ENCODE measurements at regions not wholly inside any gene's neighbourhood (a gene's known extent, or its start where the extent isn't known, plus 50 kb on each side); places are given as distances from the start of the nearest gene placed in this dataset.

- no peak for TF ChIP-seq CTCF (IDR thresholded peaks at IDR 0.05)
These were observed 213.3 kb upstream of the ZNF536 start for GRCh38 chr19:30158893-30159245.

- no peak for TF ChIP-seq CTCF (IDR thresholded peaks at IDR 0.05)
These were observed 212.5 kb upstream of the ZNF536 start for GRCh38 chr19:30159636-30160035.

- no peak for TF ChIP-seq CTCF (IDR thresholded peaks at IDR 0.05)
These were observed 211.8 kb upstream of the ZNF536 start for GRCh38 chr19:30160426-30160825.

GRCh38 chr19:30161021-30161655 is 211.0 kb upstream of the ZNF536 start:
- TF ChIP-seq CTCF (IDR thresholded peaks at IDR 0.05) = no peak

- TF ChIP-seq CTCF (IDR thresholded peaks at IDR 0.05) = no peak
These were observed 210.4 kb upstream of the ZNF536 start for GRCh38 chr19:30161770-30162169.

GRCh38 chr19:30162718-30163117 is 209.5 kb upstream of the ZNF536 start:
- no peak for TF ChIP-seq CTCF (IDR thresholded peaks at IDR 0.05)

GRCh38 chr19:30163663-30164062 is 208.5 kb upstream of the ZNF536 start:
- TF ChIP-seq CTCF (IDR thresholded peaks at IDR 0.05) = no peak

- no peak for TF ChIP-seq CTCF (IDR thresholded peaks at IDR 0.05)
These were observed 206.9 kb upstream of the ZNF536 start for GRCh38 chr19:30165228-30165813.
